Tongue (tissue), 1 donor: ENCODE measurements at regions not wholly inside any gene's neighbourhood (a gene's known extent, or its start where the extent isn't known, plus 50 kb on each side); places are given as distances from the start of the nearest gene placed in this dataset.
A peak's percentile ranks its signal among the peaks of the same experiment; 100 is the strongest.

Experiments
- DNase-seq: peaks from one replicate; pipeline ENCODE4 v3.0.0-alpha.2; 2015

- no peak for DNase-seq
Measured at GRCh38 chr6:22621701-22622100, 52.3 kb downstream of the HDGFL1 start.

DNA sequence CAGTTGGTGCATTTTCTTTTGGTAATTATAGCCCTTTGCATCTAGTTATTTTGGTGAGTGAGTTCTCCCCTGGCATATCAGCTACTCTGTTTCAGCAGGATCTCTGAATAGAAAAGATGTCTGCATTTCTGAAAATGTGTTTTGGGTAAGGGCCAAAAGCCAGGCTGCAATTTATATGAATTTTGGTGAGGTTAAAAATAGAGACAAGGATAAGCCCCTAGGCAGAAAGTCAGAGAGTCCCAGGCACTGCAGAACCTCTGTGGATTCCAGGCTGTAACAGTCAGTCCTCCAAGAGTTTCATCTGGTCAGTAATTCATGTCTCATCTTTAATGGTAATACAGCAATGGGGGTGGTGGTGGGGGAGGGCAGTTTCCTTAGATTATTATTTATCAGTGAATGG is 53.0 kb downstream of the HDGFL1 start:
- DNase-seq: peak; percentile 35

DNA sequence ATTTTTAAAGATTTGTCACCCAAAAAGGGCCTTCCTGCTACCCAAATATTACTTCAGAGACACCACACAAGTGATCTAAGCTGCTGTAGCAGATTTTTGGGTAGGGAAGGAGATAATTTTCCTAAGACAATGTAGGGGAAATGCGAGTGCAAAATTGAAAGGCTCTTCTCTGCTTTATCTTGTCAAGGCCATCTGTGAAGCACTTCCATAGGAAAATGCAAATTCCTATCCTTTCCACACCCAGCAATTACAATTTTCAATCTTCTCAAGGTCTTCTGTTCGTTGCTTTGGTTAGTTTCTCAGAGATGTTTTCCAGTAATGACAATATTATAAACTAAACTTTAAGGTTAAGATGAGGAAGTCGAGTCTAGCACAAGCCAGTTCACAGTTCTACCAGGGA is 53.4 kb downstream of the HDGFL1 start:
- DNase-seq: no peak

DNA sequence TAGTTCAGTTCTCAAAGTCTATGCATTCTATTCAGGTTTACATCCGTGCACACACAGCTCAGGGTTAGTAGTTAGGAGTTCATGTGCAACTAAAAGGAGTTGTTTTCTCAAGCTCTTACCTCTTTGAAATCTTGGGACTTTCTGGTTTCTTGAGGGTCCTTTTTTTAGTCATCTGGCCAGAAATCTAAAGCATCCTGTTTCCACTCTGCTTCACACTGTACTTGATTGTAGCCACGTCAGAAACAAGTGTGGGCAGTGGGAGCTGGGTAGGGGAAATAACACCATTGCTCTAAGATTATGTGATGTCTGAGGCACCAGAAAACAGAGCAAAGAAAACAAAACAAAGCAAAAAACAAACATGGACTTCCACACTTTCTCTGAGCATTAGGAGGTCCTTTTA is 58.3 kb downstream of the HDGFL1 start:
- no peak for DNase-seq

- peak; percentile 84 for DNase-seq
Measured at GRCh38 chr6:22631091-22631490, 61.7 kb downstream of the HDGFL1 start.

DNA sequence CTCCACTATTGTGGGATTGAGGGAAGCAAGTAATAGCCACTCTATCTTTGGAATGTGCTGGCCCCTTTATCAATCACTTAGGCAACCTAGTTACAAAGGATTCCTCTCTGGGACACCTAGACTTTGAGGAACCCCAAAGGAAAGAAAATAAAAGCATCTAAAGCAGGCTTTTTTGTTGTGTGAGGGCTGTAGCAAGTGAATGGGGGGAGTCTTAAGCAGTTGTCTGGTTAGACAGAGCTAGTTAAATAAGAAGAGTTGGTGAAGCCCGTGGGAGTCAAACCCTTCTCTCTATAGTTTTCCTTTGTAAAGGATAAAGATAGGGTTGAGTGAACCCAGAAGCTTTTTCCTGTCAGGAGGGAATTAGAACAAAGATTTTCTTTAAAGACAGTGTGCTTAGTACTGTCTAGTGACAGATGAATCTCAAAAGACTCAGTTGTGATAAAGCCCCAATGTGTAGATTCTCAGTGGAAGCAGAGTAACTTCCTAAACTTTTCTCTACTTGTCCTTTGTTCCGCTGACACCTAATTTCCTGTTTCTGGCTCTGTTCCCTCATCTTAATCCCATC is 63.3 kb downstream of the HDGFL1 start:
- DNase-seq: no peak

- DNase-seq: peak; percentile 51
Measured at GRCh38 chr6:22636452-22636851, 67.1 kb downstream of the HDGFL1 start.

GRCh38 chr6:22637782-22638181 is 68.4 kb downstream of the HDGFL1 start:
- no peak for DNase-seq

GRCh38 chr6:22638320-22638719 is 69.0 kb downstream of the HDGFL1 start:
- DNase-seq: no peak

DNA sequence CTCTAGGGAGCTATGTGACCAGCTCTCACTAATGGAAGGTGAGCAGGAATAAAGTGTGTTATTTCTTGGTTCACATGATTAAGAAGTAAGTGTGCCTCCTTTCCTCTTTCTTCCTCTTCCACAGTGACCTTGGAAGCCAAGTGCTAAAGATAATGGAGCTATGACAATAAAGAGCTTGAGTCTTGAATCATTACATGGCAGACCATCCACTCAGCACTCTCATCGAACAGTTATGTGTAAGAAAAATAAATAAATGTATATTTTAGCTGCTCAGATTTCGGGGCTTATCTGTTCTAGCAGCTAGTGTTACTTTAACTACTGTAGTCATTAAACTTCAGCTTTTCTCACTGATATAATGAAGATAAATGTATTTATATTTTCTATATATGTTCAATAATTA is 72.9 kb downstream of the HDGFL1 start:
- no peak for DNase-seq

- no peak for DNase-seq
Measured at GRCh38 chr6:22643780-22644179, 74.4 kb downstream of the HDGFL1 start.

DNA sequence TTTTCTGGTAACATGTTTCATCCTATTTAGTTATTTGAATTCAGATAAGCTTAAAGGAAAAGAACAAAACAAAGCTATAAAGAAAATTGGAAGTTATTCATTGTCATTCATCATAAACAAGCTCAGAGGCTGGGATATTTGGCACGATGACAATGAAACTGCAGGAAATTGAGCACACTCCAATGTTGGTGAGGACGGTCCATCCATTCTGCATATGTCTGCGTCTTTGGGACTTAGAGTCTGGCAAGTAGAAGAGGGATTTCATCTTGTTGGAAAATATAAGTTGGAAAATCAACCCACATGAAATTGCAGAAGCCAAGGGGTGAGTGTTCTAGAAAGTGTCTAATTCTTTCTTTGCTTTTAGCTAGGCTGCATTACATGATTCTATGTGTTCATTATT is 78.4 kb downstream of the HDGFL1 start:
- peak; percentile 45 for DNase-seq

GRCh38 chr6:22651731-22652130 is 82.4 kb downstream of the HDGFL1 start:
- DNase-seq: peak; percentile 77

DNA sequence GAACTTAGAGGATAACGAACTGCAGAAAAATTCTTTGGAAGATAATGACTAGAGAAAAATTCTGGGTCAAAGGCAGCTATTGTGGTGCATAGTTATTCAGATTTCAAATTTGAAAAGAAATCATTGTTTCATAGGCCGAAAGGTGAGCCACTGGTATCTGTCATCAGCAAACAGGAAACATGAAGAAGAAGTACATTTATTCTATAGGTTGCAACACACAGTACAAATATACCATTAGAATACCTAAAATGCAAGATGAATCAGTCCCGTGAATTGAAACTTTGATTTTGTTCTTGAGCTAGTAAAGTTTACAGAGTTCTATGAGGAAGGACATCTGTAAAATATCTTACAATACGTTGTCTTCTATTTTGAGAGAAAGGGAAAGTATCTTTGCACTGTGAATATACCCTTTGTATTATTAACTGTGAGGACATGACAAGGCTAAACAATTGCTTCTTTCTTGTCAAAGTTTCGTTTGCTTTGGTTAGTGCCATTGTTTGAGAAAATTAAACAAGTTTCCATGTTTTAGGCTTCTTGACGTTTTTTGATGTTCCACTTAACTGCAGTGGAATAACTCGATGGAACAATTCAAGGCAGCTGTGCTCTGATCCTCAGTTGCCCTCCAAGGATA is 84.7 kb downstream of the HDGFL1 start:
- DNase-seq: peak; percentile 26

GRCh38 chr6:22656706-22657351 is 87.5 kb downstream of the HDGFL1 start:
- no peak for DNase-seq

DNA sequence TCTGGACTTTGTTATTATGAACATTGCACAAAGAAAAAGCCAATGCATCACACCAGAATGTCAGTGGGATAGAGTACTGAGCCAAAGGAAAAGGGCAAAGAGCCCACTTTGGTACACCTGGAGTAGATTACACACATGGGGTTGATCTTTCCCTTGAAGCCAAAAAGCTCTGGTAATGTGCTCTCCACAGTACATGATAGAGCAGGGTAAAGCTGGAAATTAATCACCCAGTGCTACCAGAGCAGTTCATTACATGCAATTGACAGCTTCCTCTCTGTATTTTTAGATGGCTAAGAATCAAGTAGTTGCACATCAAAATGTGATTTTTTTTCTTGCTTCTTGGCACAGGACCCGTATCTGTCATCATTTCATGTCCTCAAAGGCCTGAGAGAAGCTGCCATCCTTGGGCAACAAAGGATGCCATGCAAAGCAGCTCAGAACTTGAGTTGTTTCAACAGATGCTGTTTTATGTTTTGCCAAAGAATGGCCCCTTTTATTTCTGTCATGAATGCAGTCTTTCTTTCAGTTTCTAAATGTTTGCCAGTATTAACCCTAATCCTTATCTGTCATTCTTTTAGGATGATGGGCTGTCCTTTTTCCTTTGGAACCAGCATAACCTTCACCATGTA is 88.1 kb downstream of the HDGFL1 start:
- peak; percentile 90 for DNase-seq

GRCh38 chr6:22658183-22658582 is 88.8 kb downstream of the HDGFL1 start:
- peak; percentile 42 for DNase-seq

DNA sequence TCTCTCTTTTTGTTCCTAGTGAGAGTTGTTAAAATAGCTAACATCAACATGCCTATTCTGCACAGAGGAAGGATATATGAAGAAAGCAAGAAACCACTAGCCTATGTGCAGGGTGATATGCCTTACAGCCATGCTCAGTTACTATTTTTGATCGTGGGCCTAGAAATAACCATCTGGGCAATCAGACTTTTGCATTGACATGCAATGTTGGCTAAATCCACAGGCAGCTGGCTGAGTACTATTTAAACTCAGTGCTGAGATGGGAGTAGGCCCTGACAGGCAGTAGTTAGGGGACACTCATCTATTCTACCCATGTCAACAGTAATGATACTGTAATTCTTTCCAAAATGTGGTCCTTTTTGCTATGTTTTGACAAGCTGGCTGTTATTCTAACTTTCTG is 89.6 kb downstream of the HDGFL1 start:
- peak; percentile 51 for DNase-seq

- peak; percentile 11 for DNase-seq
Measured at GRCh38 chr6:22664968-22665367, 95.6 kb downstream of the HDGFL1 start.

DNA sequence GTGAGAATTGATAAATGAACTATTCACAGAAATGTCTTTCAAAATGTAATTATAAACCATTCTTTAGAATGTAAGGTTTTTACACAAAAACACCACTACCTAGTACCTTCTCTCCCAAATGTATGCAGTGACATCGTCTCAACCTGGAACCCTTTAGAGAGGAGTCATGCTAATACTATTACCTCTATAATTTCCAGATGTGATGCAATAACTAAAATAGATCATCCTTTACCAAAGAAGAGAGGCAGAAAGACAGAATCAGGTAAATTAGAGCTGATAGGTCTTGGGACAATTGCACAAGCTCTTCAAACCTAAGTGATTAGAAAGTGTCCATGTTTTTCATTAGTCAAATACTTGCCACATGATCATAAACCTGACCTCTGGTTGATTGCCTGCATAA is 96.7 kb downstream of the HDGFL1 start:
- no peak for DNase-seq

GRCh38 chr6:22666586-22666985 is 97.2 kb downstream of the HDGFL1 start:
- no peak for DNase-seq

- DNase-seq: no peak
Measured at GRCh38 chr6:22667855-22668254, 98.5 kb downstream of the HDGFL1 start.

GRCh38 chr6:22668307-22668706 is 98.9 kb downstream of the HDGFL1 start:
- DNase-seq: peak; percentile 5

- no peak for DNase-seq
Measured at GRCh38 chr6:22668717-22669116, 99.4 kb downstream of the HDGFL1 start.
